Esophagus squamous epithelium (tissue), 5 donors: ENCODE measurements at regions not wholly inside any gene's neighbourhood (a gene's known extent, or its start where the extent isn't known, plus 50 kb on each side); places are given as distances from the start of the nearest gene placed in this dataset.

Source experiments
- DNase-seq: peaks from one replicate; lab custom pipeline; 2025; lab: John Stamatoyannopoulos, UW
- H3K27ac ChIP-seq, 4 donors: fragments of 200-600 bp; sonication (generic); one replicate each; pipeline ENCODE4 v1.5.1; 2016 to 2019; ENCODE audit warnings: mild to moderate bottlenecking in 1 of 4
- H3K27me3 ChIP-seq, 4 donors: fragments of 200-600 bp; sonication (generic); 1 replicate in 3 of 4; 2 replicates in 1 of 4; pipeline versions ENCODE4 v1.5.1 to v1.6.0; 2017 to 2021; ENCODE audit warnings: antibody characterized with exemption in 1 of 4
- H3K36me3 ChIP-seq, 3 donors: fragments of 200-600 bp; sonication (generic); one replicate each; pipeline ENCODE4 v1.5.1; 2016 to 2019
- H3K4me1 ChIP-seq, 3 donors: fragments of 200-600 bp; sonication (generic); one replicate each; pipeline ENCODE4 v1.5.1; 2017 to 2019
- H3K4me3 ChIP-seq, 4 donors: fragments of 200-600 bp; sonication (generic); 1 replicate in 3 of 4; 2 replicates in 1 of 4; pipeline ENCODE4 v1.5.1; 2016 to 2019; ENCODE audit warnings: mild to moderate bottlenecking in 2 of 4, moderate library complexity in 1 of 4
- H3K9me3 ChIP-seq, 3 donors: fragments of 200-600 bp; sonication (generic); one replicate each; pipeline ENCODE4 v1.5.1; 2016 to 2019
- CTCF ChIP-seq, 6 experiments: fragments of 450-650 bp in 4 of 6; fragments of 200-600 bp in 2 of 6; sonication (generic) in 2 of 6; IDR thresholded peaks; one replicate each; pipeline ENCODE4 v1.5.1; 2016 to 2019; ENCODE audit warnings: antibody characterized with exemption in 6 of 6, mild to moderate bottlenecking in 4 of 6, moderate library complexity in 4 of 6
- POLR2A ChIP-seq, 4 donors: fragments of 450-650 bp; IDR thresholded peaks; one replicate each; pipeline ENCODE4 v1.6.1; 2017; ENCODE audit warnings: antibody characterized with exemption in 4 of 4, mild to moderate bottlenecking in 4 of 4, moderate library complexity in 3 of 4
- WGBS, 2 donors: methylation state at CpG; one replicate each; pipeline ENCODE4 v1.1.5; 2018; 5-methylcytosine and 5-hydroxymethylcytosine counted together
- intact Hi-C: fragments of 100-400 bp; cut with DNase I; formaldehyde crosslinking; loops from one replicate; pipeline ENCODE4 v1.15.0; 2022
- donor health status: DM: yes; HTN: yes; CAD: no.

GRCh38 chr6:77217896-77218295, 245.4 kb downstream of the HTR1B start:
- no peaks in the 10 kb centered on the region for H3K36me3 ChIP-seq
- intact Hi-C loops = no loop called here
- H3K27me3 ChIP-seq = no peaks in the 10 kb centered on the region
- TF ChIP-seq CTCF (IDR thresholded peaks at IDR 0.05) = no peak
- TF ChIP-seq POLR2A (IDR thresholded peaks at IDR 0.05) = no peak
- H3K27ac ChIP-seq = no peak overlapping the region
- no peak for DNase-seq
- no peak overlapping the region for H3K4me3 ChIP-seq
- no peaks in the 10 kb centered on the region for H3K4me1 ChIP-seq
- no peaks in the 10 kb centered on the region for H3K9me3 ChIP-seq

- Histone ChIP-seq H3K4me1 (no peaks in the 10 kb centered on the region), H3K27me3 (no peaks in the 10 kb centered on the region), H3K36me3 (no peaks in the 10 kb centered on the region), H3K9me3 (no peaks in the 10 kb centered on the region), H3K27ac (no peak overlapping the region), H3K4me3 (no peak overlapping the region)
- intact Hi-C loops = no loop called here
- DNase-seq = no peak
- TF ChIP-seq CTCF (IDR thresholded peaks at IDR 0.05) = no peak
These were observed 257.4 kb downstream of the HTR1B start for GRCh38 chr6:77205936-77206335.

GRCh38 chr6:77204555-77204954, 258.7 kb downstream of the HTR1B start:
- H3K27me3 ChIP-seq = no peaks in the 10 kb centered on the region
- H3K4me1 ChIP-seq = no peaks in the 10 kb centered on the region
- no peaks in the 10 kb centered on the region for H3K36me3 ChIP-seq
- intact Hi-C loops = no loop called here
- DNase-seq = no peak
- no peaks in the 10 kb centered on the region for H3K9me3 ChIP-seq
- 92 to 93% methylated on average over 1 of the region's 1 CpG for WGBS, 2 donors
- TF ChIP-seq POLR2A (IDR thresholded peaks at IDR 0.05) = no peak
- TF ChIP-seq CTCF (IDR thresholded peaks at IDR 0.05) = no peak
- no peak overlapping the region for H3K27ac ChIP-seq
- no peak overlapping the region for H3K4me3 ChIP-seq

- Histone ChIP-seq H3K9me3 (peaks cover 0 to 3% (median 0%) of the 10 kb centered on the region in 3 donors), H3K27me3 (no peaks in the 10 kb centered on the region), H3K27ac (no peak overlapping the region), H3K4me1 (no peaks in the 10 kb centered on the region), H3K36me3 (no peaks in the 10 kb centered on the region), H3K4me3 (no peak overlapping the region)
- WGBS, 2 donors = 47 to 56% methylated on average over 2 to 3 of the region's 3 CpGs
- DNase-seq = no peak
- TF ChIP-seq CTCF (IDR thresholded peaks at IDR 0.05) (no peak), POLR2A (IDR thresholded peaks at IDR 0.05) (no peak)
- intact Hi-C loops = no loop called here
These were observed 279.8 kb downstream of the HTR1B start for GRCh38 chr6:77183447-77183846.

GRCh38 chr6:77181749-77182148, 281.5 kb downstream of the HTR1B start:
- H3K36me3 ChIP-seq = no peaks in the 10 kb centered on the region
- no peak overlapping the region for H3K4me3 ChIP-seq
- H3K27ac ChIP-seq = no peak overlapping the region
- TF ChIP-seq POLR2A (IDR thresholded peaks at IDR 0.05) (no peak), CTCF (IDR thresholded peaks at IDR 0.05) (no peak)
- intact Hi-C loops = no loop called here
- no peaks in the 10 kb centered on the region for H3K27me3 ChIP-seq
- DNase-seq = no peak
- no peaks in the 10 kb centered on the region for H3K9me3 ChIP-seq
- H3K4me1 ChIP-seq = no peaks in the 10 kb centered on the region
- 74 to 78% methylated on average over 3 of the region's 3 CpGs for WGBS, 2 donors
